Activated B cell treated with CpG ODN at 0.5 μM for 24 hours (primary cell): ENCODE measurements at regions not wholly inside any gene's neighbourhood (a gene's known extent, or its start where the extent isn't known, plus 50 kb on each side); places are given as distances from the start of the nearest gene placed in this dataset.

ENCODE experiments used
- ATAC-seq: fragments of 200-7000 bp; cut with Tn5 transposase; one replicate; pipeline ENCODE4 v1.10.0; 2021; ENCODE audit warnings: low read depth, mild to moderate bottlenecking, moderate library complexity
- CTCF ChIA-PET: fragments of 350-600 bp; sonication (Branson Sonifier 250); formaldehyde crosslinking; loops from one replicate; lab custom pipeline; 2021; ENCODE audit warnings: antibody characterized with exemption; lab: Charles Lee
- POLR2A ChIA-PET: fragments of 350-600 bp; sonication (Branson Sonifier 250); formaldehyde crosslinking; loops from one replicate; lab custom pipeline; 2021; ENCODE audit warnings: antibody characterized with exemption; lab: Charles Lee
- DNase-seq: peaks from one replicate; pipeline ENCODE4 v3.0.0; 2022
- H3K27ac Mint-ChIP-seq: one replicate; pipeline ENCODE4 v1.8.0; 2020; ENCODE audit warnings: mixed read lengths
- H3K27me3 Mint-ChIP-seq: one replicate; pipeline ENCODE4 v1.8.0; 2021; ENCODE audit warnings: mixed read lengths
- H3K36me3 Mint-ChIP-seq: one replicate; pipeline ENCODE4 v1.8.0; 2021; ENCODE audit warnings: low read depth, mixed read lengths
- H3K4me1 Mint-ChIP-seq: one replicate; pipeline ENCODE4 v1.8.0; 2021; ENCODE audit warnings: mixed read lengths
- H3K4me3 Mint-ChIP-seq: one replicate; pipeline ENCODE4 v1.8.0; 2020; ENCODE audit warnings: mild to moderate bottlenecking, mixed read lengths
- H3K9me3 Mint-ChIP-seq: one replicate; pipeline ENCODE4 v1.8.0; 2020; ENCODE audit warnings: mixed read lengths
- intact Hi-C: fragments of 100-400 bp; cut with micrococcal nuclease; formaldehyde crosslinking; loops from one replicate; pipeline ENCODE4 v1.15.1; 2024
- TF ChIP-seq, protein P1 (sequence below): fragments of 200-600 bp; IDR thresholded peaks from one replicate; pipeline ENCODE4 v1.8.0; 2022; ENCODE audit warnings: antibody characterized with exemption, mild to moderate bottlenecking

- Mint-ChIP-seq H3K27me3 (peaks cover 3% of the 10 kb centered on the region), H3K36me3 (no peaks in the 10 kb centered on the region), H3K27ac (peak overlapping the region; percentile 20), H3K9me3 (no peaks in the 10 kb centered on the region), H3K4me1 (peaks cover 9% of the 10 kb centered on the region), H3K4me3 (peak overlapping the region; percentile 54)
- ChIA-PET POLR2A (no interaction called here), CTCF (interaction anchor here (0.9 to 1.6 kb wide), 5 partner anchors 14 to 477 kb away, joined by 3 to 10 read pairs (median 3); no protein-coding TSS in a partner anchor)
- DNase-seq (no peak), ATAC-seq (peak; percentile 66)
- intact Hi-C loops, result loop anchor here (1.0 to 2.0 kb wide), 2 partner anchors 323 to 477 kb away; no protein-coding TSS in a partner anchor
- TF ChIP-seq, protein P1, sequence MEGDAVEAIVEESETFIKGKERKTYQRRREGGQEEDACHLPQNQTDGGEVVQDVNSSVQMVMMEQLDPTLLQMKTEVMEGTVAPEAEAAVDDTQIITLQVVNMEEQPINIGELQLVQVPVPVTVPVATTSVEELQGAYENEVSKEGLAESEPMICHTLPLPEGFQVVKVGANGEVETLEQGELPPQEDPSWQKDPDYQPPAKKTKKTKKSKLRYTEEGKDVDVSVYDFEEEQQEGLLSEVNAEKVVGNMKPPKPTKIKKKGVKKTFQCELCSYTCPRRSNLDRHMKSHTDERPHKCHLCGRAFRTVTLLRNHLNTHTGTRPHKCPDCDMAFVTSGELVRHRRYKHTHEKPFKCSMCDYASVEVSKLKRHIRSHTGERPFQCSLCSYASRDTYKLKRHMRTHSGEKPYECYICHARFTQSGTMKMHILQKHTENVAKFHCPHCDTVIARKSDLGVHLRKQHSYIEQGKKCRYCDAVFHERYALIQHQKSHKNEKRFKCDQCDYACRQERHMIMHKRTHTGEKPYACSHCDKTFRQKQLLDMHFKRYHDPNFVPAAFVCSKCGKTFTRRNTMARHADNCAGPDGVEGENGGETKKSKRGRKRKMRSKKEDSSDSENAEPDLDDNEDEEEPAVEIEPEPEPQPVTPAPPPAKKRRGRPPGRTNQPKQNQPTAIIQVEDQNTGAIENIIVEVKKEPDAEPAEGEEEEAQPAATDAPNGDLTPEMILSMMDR, result no peak
These were observed 84.3 kb upstream of the PHF14 start for GRCh38 chr7:10889266-10889898.

DNA sequence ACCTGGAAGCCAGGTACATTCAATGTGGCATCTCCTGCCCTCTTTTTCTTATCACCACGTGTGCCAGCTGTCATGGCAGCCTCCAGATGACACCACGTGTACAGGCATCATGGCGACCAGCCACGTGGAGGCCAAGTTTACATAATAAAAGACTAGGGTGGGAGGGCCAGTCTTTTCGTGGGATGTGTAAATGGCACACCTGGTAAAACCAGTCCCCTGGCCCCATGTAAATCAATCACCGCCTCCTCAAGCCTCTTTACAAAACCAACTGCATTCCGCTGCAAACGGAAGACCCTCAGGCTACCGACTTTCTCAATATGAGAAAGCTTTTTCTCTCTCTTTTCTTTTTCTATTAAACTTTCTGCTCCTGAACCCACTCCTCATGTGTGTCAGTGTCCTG, 65.1 kb upstream of the PHF14 start:
- no peaks in the 10 kb centered on the region for H3K4me1 Mint-ChIP-seq
- peaks cover 6% of the 10 kb centered on the region for H3K9me3 Mint-ChIP-seq
- CTCF ChIA-PET, result no interaction called here
- intact Hi-C loops, result no loop called here
- TF ChIP-seq, protein P1, result no peak
- no peaks in the 10 kb centered on the region for H3K36me3 Mint-ChIP-seq
- no peak overlapping the region for H3K4me3 Mint-ChIP-seq
- ATAC-seq, result no peak
- H3K27me3 Mint-ChIP-seq, result no peaks in the 10 kb centered on the region
- no peak for DNase-seq
- POLR2A ChIA-PET, result no interaction called here
- H3K27ac Mint-ChIP-seq, result no peak overlapping the region

DNA sequence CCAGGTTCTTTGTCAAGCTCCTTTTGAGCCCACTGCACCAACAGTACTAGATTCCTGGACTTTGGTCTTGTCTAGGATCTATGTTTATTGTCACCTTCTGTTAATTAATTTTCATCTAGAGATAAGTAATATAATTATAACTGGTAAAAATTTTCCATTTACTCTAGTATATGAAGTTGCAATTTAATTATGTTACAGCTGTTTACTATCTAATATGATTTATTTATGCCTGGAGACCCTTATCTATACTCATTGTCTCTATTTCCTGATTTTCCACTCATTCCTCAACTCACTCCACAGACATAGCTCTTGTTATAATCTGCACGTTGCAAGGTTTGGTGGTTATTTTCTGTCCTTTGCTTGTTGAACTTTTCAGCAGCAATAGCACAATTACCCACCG, 63.2 kb upstream of the PHF14 start:
- no peak overlapping the region for H3K4me3 Mint-ChIP-seq
- peaks cover 4% of the 10 kb centered on the region for H3K27me3 Mint-ChIP-seq
- ATAC-seq, result no peak
- CTCF ChIA-PET, result no interaction called here
- intact Hi-C loops, result no loop called here
- peaks cover 6% of the 10 kb centered on the region for H3K9me3 Mint-ChIP-seq
- TF ChIP-seq, protein P1, result no peak
- DNase-seq, result no peak
- no peak overlapping the region for H3K27ac Mint-ChIP-seq
- H3K36me3 Mint-ChIP-seq, result no peaks in the 10 kb centered on the region
- POLR2A ChIA-PET, result no interaction called here
- no peaks in the 10 kb centered on the region for H3K4me1 Mint-ChIP-seq

DNA sequence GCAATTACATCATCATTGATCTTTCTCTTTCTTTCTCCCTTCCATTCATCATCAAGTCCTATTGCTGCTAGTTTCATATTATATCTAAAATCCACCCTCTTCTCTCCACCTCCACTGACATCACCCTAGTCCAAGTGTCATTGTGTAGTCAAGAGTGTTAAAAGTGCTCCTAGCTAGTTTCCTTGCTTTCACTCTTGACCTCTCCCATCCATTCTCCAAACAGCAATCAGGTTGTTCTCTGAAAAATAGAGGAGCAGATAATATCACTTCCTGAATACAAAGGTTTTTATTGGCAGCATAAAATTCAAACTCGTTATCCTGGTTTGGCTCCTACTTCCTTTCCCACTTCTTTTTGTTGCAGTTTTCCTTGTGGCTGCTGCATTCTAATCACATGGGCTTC, 61.6 kb upstream of the PHF14 start:
- ChIA-PET CTCF (no interaction called here), POLR2A (no interaction called here)
- Mint-ChIP-seq H3K9me3 (peaks cover 6% of the 10 kb centered on the region), H3K4me1 (no peaks in the 10 kb centered on the region), H3K27me3 (peaks cover 4% of the 10 kb centered on the region), H3K27ac (no peak overlapping the region), H3K36me3 (no peaks in the 10 kb centered on the region), H3K4me3 (no peak overlapping the region)
- ATAC-seq (no peak), DNase-seq (no peak)
- TF ChIP-seq, protein P1, result no peak
- intact Hi-C loops, result no loop called here

DNA sequence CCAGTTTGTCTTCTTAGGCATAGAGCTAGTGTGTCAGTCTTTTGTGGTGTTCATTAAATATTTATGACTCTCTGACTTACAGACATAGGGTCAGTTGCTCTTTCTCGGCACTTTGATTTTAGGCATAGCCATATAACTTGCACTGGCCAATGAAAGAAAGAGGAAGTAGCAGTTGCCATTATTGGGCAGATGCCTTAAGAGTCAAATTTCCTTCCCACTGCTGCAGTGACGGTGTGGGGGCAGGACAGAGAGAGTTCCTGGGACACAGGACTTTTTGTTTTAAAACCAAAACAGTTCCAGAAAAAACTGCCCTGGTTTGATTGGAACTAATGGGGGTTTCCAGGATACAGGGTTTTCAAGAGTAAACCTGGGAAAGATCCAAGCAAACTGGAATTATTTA, 60.2 kb upstream of the PHF14 start:
- Mint-ChIP-seq H3K4me3 (no peak overlapping the region), H3K27ac (no peak overlapping the region), H3K36me3 (no peaks in the 10 kb centered on the region), H3K4me1 (no peaks in the 10 kb centered on the region), H3K27me3 (peaks cover 9% of the 10 kb centered on the region), H3K9me3 (peaks cover 6% of the 10 kb centered on the region)
- no peak for ATAC-seq
- intact Hi-C loops, result no loop called here
- TF ChIP-seq, protein P1, result no peak
- ChIA-PET CTCF (no interaction called here), POLR2A (no interaction called here)
- no peak for DNase-seq
